ENCODE measurements at regions not wholly inside any gene's neighbourhood (a gene's known extent, or its start where the extent isn't known, plus 50 kb on each side); places are given as distances from the start of the nearest gene placed in this dataset.
"Not testable (repeated sequence)": the region's sequence is repeated elsewhere in the genome, so short reads cannot be mapped to it uniquely, and the experiment has no call there.

DNA sequence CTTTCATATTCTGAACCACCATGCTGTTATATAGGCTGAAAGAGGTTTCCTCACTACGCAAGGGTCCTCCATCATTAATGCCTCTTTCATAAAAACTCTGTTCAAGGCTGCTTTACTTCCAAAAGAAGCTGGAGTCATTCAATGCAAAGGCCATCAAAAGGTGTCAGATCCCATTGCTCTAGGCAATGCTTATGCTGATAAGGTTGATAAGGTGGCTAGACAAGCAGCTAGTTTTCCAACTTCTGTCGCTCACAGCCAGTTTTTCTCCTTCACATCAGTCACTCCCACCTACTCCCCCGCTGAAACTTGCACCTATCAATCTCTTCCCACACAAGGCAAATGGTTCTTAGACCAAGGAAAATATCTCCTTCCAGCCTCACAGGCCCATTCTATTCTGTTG is 676.2 kb downstream of the TLE1 start:
- not testable (repeated sequence) for DNase-seq (ENCODE audit: low read depth in 2 of 2)

DNA sequence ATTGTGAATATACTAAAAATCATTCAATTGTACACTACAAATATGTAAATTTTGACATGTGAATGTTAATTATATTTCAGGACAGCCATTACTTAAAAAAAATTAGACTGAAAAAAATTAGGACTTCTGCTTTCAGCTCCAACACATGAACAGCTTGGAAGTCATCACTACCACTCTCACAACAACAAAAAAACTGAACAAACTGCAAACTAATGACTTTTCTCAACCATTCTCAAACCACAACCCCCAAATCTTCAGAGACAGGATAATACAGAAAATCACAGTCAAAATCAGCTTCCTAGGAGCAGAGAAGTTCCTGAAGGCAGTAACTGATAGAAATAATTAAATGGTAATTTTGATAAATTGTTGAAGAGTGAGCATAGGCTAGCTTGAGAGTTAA is 686.4 kb downstream of the TLE1 start:
- DNase-seq (ENCODE audit: low read depth in 2 of 2) = no peak

DNA sequence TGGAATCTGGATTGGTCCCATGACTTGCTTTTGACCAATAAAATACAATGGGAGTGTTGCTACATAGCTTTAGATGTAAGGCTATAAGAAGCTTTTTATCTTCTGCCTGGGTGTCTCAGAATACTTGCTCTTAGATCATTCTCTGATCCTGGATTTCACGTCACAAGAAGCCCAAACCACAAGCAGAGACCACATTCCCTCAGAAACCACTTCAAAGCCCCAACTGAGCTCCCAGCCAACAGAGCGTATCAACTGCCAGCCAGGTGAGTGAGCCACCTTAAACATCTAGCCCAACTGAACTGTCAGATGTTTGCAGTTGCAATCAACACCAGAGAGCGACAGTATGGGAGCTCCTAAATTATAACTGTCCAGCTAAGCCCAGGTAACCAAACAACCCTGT is 687.1 kb downstream of the TLE1 start:
- DNase-seq (ENCODE audit: low read depth in 2 of 2) = no peak

DNA sequence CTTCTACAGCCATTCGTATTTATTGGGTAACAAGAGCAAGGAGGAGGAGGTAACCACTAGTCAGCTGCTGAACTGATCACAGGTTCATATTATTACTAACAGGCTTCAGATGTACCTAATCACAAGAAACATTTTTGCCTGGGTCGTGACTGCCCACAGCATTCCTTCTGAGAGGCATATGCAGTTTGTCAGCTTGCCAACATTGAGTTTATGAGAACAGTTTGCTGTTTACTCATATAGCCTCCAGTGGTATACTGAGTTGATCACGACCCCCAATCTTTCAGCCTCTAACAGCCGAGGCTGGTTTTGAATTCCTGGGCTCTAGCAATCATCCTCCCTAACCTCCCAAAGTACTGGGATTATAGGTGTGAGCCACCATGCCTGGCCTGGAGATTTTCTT is 693.6 kb downstream of the TLE1 start:
- DNase-seq (ENCODE audit: low read depth in 2 of 2) = no peak

DNA sequence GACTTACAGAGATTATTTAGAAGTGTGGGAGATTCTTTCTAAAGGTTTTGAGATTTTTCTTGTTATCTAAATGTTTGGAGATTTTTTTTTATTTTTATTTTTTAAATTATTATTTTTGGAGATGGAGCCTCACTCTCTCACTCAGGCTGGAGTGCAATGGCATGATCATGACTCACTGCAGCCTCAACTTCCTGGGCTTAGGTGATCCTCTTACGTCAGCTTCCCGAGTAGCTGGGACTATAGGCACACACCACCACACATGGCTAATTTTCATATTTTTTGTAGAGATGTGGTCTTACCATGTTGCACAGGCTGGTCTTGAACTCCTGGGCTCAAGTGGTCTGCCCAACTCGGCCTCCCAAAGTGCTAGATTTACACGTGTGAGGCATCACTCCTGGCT is 694.5 kb downstream of the TLE1 start:
- no peak for DNase-seq (ENCODE audit: low read depth in 2 of 2)

DNA sequence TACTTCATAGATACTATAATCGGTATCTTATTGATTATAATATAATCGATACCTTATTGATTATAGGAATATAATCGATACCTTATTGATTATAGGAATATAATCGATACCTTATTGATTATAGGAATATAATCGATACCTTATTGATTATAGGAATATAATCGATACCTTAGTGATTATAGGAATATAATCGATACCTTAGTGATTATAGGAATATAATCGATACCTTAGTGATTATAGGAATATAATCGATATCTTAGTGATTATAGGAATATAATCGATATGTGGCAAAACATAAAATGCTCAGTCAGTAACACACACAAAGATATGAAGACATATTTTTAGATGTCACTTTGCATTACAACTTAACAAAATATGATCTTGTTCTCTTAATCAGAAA is 703.8 kb downstream of the TLE1 start:
- not testable (repeated sequence) for DNase-seq (ENCODE audit: low read depth in 2 of 2)

DNA sequence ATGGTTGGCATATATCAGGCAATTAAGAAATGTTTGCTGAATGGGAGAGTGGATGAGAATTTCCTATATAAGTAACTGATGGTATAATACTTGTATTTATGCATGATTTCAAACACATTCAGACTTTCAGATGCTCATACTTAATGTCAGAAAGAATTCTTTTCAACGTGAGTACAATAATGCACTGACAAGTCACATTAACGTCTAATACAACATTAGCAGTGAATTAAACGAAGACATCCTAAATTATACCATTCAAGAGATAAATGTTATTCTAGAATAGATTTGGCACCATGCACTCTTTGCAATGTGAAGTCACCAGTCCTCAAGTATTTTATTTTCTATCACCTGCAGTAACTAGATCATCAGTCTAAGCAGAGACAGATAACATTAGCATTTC is 712.9 kb downstream of the TLE1 start:
- no peak for DNase-seq (ENCODE audit: low read depth in 2 of 2)

DNA sequence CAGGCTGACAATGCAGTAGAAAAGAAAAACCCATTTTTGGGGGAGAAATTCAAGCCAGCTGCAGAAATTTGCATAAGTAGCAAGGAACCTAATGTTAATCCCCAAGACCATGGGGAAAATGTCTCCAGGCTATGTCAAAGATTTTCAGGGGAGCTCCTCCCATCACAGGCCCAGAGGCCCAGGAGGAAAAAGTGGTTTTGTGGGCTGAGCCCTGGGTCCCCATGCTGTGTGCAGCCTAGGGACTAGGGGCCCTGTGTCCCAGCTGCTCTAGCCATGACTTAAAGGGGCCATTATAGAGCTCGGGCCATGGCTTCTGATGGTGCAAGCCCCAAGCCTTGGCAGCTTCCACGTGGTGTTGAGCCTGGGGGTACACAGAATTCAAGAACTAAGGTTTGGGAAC is 719.0 kb downstream of the TLE1 start:
- not testable (repeated sequence) for DNase-seq (ENCODE audit: low read depth in 2 of 2)

DNA sequence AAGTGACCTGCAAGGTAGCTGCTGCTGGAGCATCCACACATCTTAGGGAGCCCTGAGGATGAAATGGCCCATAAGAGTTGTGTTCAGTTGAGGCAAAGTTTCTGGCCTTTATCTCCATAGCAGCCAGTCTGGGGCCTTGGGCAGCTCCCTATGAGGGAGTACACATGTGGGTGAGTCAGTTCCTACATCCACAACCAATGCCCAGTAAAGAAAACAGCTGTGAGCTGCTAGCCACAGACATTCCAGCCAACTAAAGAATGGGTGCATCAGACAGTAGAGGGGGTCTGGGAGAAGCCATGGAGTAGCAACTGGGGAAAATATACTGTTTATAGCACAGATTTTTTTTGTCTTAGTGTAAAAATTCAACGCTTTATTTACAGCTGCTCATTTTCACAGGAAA is 720.7 kb downstream of the TLE1 start:
- DNase-seq (ENCODE audit: low read depth in 2 of 2) = no peak

DNA sequence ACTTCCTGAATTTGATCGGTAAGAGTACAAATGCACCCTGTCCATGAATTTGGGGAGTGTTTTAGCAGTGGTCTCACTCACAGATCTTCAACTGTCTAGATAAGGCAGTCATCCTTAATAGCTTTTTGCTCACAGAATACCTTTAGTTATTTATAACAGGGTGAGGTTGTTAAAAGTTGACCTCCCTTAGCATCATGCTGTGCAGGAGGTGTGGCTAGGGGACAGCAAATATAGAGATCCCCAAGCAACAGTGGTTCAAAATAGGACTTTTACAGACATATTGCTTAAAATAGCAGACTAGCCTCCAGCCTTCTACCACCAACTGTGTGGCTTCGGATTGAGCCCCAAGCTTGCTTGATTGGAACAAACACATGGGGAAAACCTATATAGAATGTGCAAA is 724.4 kb downstream of the TLE1 start:
- no peak for DNase-seq (ENCODE audit: low read depth in 2 of 2)

DNA sequence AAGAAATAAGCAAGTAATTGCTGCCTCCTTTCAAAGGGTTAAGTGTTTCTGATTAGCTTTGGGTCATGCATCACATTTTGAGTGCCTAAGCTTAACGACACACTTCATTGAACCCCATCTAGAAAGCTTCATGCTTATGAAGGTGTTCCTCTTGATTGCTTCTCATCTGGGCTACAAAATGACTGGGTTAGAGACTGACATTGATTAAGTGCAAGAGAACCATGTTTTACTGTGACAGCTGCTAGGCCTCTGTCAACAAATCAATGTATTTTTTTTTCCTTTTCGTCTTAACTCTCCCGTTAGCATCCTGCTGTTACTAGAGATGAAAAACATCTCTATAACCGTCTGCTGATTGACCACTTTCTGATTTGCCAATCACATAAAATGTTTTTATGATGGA is 725.0 kb downstream of the TLE1 start:
- DNase-seq (ENCODE audit: low read depth in 2 of 2) = no peak

DNA sequence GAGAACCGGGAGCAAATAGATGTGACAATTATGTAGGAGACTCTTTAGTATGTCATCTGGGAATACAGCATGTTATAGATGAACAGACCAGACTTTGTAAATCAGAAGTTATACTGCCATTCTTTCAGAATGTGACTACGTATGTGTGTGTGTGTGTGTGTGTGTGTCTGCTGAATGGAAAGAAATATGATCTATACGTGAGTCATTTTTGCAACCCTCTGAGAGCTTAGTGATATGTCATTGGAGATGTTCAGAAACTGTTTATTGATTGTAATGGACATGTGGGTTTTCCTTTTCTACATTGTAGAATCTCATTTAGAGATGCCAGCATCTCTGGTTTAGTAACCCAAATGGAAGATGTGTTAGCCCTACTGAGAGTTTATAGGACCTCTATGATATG is 731.5 kb downstream of the TLE1 start:
- DNase-seq (ENCODE audit: low read depth in 2 of 2) = no peak

DNA sequence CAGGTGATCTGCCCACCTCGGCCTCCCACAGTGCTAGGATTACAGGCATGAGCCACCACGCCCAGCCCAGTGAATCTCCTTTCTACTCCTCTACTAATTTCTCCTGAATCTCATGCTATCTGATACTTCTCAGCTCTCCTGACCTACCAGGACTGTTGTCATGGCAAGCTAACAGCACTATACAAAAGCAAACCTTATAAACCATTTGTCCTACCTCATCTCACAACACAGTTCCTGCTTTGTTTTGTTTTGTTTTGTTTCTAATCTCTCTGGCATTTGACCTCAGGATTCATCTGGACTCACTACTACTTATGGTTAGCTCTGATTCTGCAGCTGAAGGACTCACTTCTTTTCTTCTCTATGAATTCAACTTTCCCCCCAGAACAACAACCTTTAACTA is 734.8 kb downstream of the TLE1 start:
- no peak for DNase-seq (ENCODE audit: low read depth in 2 of 2)

DNA sequence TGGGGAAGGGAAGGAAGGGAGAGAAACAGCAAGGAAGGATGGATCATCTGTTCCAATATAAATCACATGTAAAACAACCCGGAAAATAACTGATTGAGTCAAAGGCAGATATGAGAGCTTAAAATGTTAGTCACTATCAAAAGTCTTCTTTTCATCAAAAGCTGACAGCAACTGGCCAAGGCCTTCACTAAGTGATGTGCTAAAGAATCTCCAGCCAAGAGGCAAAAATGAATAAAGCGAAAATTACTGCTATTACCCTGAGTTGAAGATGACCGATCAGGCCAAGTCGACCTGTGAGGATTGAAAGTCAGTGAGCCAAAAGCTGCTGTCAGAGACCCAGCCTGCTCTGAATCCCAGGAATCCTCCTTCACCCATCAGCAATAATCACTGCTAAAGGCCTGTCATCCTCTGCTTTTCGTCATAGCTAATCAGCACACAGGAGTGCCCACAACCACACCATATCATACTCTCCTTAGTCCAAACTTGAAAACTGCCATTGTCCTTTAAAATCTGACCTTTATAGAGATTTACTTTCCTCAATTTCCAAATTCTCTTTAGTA is 736.9 kb downstream of the TLE1 start:
- DNase-seq (ENCODE audit: low read depth in 2 of 2) = no peak

DNA sequence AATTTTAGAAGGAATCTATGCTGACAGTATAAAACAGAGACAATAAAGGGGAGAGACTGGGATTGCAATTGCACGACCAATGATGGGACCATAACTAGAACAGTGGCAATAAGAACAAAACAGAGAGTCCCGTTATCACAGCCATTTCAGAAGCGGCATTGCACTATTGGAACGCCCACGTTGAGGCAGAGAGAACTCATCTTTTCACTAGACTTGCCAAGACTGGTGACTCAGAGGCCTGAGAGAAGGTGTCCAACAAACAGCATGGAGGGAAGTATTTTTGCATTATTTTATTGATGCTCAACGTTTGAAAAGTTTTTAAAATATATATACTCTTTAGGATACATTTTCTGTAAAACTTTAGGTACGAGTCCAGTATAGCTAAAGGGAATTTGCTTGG is 737.7 kb downstream of the TLE1 start:
- DNase-seq (ENCODE audit: low read depth in 2 of 2) = no peak

DNA sequence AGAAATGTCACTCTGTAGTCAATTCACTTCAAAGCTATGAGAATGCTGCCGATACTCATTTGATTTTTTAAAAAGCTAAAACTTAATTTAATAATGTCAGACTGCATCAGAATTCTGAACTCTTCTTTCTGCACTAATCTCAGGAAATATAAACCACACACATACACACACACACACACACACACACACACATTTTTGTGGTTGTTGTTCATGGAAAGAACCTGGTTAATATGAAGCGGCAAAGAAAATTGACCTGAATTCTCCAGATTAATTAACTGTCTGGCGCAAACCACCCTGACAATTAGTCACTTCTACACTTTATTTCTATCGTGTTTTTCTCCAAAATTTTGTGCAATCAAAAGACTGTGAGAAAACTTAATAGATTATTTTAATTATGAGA is 740.5 kb downstream of the TLE1 start:
- no peak for DNase-seq (ENCODE audit: low read depth in 2 of 2)

DNA sequence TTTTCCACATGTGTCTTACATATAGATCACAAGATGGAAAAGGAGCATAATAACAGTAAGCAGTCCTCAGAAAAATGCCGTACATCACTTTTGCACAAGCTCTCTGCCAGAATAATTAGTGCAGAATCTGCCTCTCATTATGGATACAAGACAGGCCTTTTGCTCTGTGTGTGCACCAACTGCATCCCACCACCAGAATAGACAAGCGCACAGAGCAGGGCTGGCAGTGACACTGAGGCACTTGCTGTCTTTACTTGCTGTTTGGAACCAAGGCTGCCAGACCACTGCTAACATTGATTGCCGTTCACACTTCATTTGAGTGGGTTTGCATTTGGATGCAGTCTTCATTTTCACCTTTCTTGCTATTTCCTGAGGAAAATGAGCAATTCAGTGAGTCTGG is 741.3 kb downstream of the TLE1 start:
- no peak for DNase-seq (ENCODE audit: low read depth in 2 of 2)

DNA sequence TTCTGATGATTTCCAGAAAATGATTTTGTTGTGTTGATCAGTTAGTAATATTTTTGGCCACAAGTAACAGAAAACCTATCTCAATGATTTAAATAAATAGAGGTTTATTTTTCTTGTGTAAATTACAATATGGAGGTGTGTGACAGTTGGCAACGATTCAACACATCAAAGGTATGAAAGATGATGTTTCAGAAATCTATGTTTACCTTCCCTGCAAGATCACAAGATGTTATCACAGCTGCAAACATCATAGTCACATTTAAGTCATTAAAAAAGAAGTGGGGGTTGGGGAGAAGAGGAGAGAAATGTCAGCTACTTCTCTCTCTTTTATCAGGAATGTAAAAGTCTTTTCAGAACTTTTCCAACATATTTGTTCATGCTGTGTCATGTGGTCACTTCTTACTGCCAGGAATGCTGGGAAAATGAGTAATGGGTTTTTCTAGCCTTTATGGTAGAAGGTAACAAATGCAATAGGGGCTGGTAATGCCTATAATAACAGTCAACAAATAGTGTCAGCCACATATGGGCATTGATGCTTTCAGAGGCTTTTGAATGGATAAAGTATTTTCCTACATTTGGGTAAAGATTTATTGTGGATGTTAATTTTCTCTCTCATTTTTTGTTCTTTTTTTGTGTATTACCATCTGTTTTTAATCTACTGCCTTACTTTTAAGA is 742.7 kb downstream of the TLE1 start:
- DNase-seq (ENCODE audit: low read depth in 2 of 2) = no peak

DNA sequence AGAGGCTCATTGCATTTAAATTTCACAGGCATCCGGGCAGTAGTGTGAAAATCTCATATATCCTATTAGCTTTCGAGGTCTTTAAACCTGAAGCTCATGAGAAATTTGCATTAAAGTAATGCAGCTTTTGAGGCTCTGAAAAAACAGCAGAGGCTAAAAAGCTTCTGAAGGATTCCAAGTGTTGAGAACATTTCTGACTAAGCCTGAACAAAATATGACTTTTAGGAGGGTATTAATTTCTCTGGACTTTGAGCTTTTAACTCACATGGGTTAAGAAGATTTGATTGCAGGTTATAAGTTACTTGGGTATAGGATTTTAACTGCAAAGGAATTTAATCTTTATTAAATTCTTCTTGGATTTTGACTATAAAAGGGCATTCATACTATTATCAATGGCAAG is 743.9 kb downstream of the TLE1 start:
- DNase-seq (ENCODE audit: low read depth in 2 of 2) = no peak

DNA sequence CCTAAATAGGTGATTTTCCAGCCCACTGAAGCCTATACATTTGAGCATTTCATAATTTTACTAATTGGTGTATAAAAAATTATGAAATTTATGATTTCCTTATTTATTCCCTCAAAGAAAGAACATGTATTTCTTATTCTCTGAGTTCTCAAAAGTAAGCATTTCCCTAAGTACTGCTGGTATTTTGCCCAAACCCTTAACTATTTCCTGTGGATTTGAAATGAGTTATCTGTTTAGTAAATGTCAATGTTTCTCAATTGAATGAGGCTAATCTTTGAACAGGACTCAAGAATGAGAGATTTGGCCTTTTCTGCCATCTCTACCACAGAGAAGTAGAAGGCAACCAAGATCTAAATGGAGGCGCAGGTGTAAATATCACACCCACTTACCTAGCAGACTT is 751.7 kb downstream of the TLE1 start:
- no peak for DNase-seq (ENCODE audit: low read depth in 2 of 2)

DNA sequence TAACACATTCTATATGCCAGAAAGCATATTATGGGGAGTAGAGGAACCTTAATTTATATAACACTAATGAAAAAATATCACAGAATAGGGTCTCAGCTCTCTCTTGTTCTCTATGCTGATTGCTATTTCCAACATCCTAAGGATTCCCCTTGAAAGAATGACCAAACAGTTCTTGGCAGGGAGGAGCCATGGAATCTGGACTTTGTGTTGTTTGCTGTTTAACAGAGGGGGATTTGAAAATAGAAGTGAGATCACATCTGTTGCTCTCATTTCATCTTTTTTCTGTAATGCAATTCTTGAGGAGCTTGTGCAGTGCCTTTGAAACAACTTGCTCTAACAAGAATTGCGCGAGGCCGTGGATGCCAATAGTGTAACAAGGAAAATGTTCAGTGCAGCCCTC is 755.3 kb downstream of the TLE1 start:
- DNase-seq (ENCODE audit: low read depth in 2 of 2) = no peak

DNA sequence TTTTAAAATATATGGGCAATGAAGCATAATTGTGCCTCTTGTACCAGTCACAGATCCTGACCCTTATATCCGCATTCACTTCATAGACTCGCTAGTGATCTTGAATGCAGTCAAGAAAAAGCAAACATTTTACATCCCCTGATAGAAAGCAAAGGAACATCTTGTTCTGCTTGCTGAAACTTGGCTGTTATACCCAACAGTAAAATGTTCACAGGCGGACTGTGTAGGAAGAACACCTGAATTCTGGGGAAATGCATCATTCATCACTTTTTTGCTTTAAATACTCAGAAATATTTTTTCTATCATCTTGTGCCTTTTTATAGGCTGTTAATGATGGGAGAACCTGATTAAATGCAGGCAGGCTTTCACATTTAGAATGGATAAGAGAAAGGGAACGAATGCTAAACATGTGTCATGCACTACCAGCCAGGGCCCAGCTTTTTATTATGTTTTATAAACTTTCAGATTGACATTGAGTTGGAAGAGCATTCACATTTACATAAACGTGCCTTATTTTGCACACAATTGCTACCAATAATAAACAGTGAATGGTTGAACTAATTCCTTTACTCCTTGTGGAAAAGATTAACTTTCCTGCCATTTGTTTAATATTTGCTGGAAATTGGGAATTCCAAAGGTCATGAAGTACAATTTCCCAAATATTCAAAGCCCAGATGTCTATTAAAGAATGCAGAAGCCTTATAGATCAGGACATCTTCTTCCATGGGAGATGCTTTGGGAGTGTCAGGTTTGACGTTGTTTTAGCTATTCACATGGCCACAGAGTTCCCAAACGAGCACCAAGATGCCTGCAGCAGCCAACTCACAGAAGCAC is 756.2 kb downstream of the TLE1 start:
- DNase-seq (ENCODE audit: low read depth in 2 of 2) = no peak

DNA sequence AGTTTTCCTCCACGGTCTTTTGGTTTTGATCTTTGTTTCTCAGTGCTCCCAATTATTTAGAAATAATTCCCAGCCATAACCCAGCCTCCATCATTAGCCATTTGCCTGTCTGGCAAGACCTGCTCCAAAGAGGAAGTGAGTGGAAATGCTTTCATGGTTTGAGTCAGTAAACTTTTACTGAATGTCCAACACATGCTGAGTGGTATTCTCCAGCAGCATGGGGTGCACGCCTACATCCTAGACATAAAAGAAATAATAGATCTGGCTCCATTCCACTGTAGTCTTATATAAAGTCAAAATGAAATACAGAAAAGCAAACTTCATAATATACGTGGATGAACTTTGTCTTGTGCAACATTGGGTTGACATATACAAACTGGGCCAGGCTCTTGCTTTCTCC is 757.2 kb downstream of the TLE1 start:
- no peak for DNase-seq (ENCODE audit: low read depth in 2 of 2)

All from activated CD4-positive, alpha-beta T cell treated with anti-CD3 and anti-CD28 coated beads for 24 hours (primary cell).